Neural cell (in vitro differentiated cells): ENCODE measurements at regions not wholly inside any gene's neighbourhood (a gene's known extent, or its start where the extent isn't known, plus 50 kb on each side); places are given as distances from the start of the nearest gene placed in this dataset.

Source experiments
- H2AFZ ChIP-seq: fragments of 200-600, 300-800 bp; sonication (generic), shearing (Covaris generic); 2 replicates; pipeline ENCODE4 v1.6.0; 2014; ENCODE audit warnings: low read depth, mild to moderate bottlenecking, antibody characterized with exemption, low read length, moderate library complexity
- H3F3A ChIP-seq: fragments of 200-600 bp; shearing (Covaris generic); 2 replicates; pipeline ENCODE4 v1.6.1; 2016; ENCODE audit warnings: mild to moderate bottlenecking, moderate library complexity, mixed read lengths, antibody characterized with exemption, low read length; ENCODE audit not compliant: insufficient read depth, poor library complexity, severe bottlenecking
- H3K27ac ChIP-seq: fragments of 200-600, 300-800 bp; sonication (generic), shearing (Covaris generic); 2 replicates; pipeline ENCODE4 v1.5.1; 2014; ENCODE audit warnings: mild to moderate bottlenecking, low read length, moderate library complexity
- H3K27me3 ChIP-seq: fragments of 300-800, 200-600 bp; sonication (generic), shearing (Covaris generic); 2 replicates; pipeline ENCODE4 v1.6.0; 2014; ENCODE audit warnings: mild to moderate bottlenecking, low read depth, low read length, moderate library complexity; ENCODE audit not compliant: insufficient read depth
- H3K36me3 ChIP-seq: fragments of 300-800, 200-600 bp; sonication (generic), shearing (Covaris generic); 2 replicates; pipeline ENCODE4 v1.5.1; 2014; ENCODE audit warnings: mild to moderate bottlenecking, antibody characterized with exemption, low read length, moderate library complexity; ENCODE audit not compliant: insufficient read depth
- H3K4me2 ChIP-seq: fragments of 300-800, 200-600 bp; sonication (generic), shearing (Covaris generic); 2 replicates; pipeline ENCODE4 v1.6.0; 2014; ENCODE audit warnings: mild to moderate bottlenecking, low read length
- H3K4me3 ChIP-seq: fragments of 300-800, 200-600 bp; sonication (generic), shearing (Covaris generic); 2 replicates; pipeline ENCODE4 v1.5.1; 2014; ENCODE audit warnings: mild to moderate bottlenecking, low read length, moderate library complexity
- H3K79me2 ChIP-seq: fragments of 200-600 bp; shearing (Covaris generic); replicated peaks from 2 replicates; pipeline ENCODE4 v1.6.0; 2014; ENCODE audit warnings: mild to moderate bottlenecking, low read length, moderate library complexity; ENCODE audit not compliant: insufficient read depth
- H3K9ac ChIP-seq: fragments of 300-800, 200-600 bp; sonication (generic), shearing (Covaris generic); 2 replicates; pipeline ENCODE4 v1.6.1; 2016; ENCODE audit warnings: mild to moderate bottlenecking, low read length, mixed read lengths
- H3K9me2 ChIP-seq: fragments of 200-600 bp; shearing (Covaris generic); 2 replicates; pipeline ENCODE4 v1.6.1; 2016; ENCODE audit warnings: mild to moderate bottlenecking, low read length, mixed read lengths; ENCODE audit not compliant: insufficient read depth
- H3K9me3 ChIP-seq: fragments of 200-600, 300-800 bp; sonication (generic), shearing (Covaris generic); 2 replicates; pipeline ENCODE4 v1.6.1; 2016; ENCODE audit warnings: mild to moderate bottlenecking, mixed run types, low read length, moderate library complexity, mixed read lengths
- H4K20me1 ChIP-seq: fragments of 200-600 bp; shearing (Covaris generic); 2 replicates; pipeline ENCODE4 v1.6.1; 2016; ENCODE audit warnings: mild to moderate bottlenecking, mixed run types; ENCODE audit not compliant: insufficient read depth
- EP300 ChIP-seq: fragments of 450-650 bp; conservative IDR thresholded peaks from 2 replicates; pipeline ENCODE4 v1.6.1; 2014; ENCODE audit warnings: antibody characterized with exemption, mild to moderate bottlenecking, moderate library complexity; ENCODE audit not compliant: poor library complexity, severe bottlenecking
- EZH2 ChIP-seq: fragments of 200-600, 300-800 bp; shearing (Covaris generic), sonication (generic); IDR thresholded peaks from 2 replicates; pipeline ENCODE4 v1.6.1; 2014; ENCODE audit warnings: antibody characterized with exemption, low read length, borderline replicate concordance, mild to moderate bottlenecking; ENCODE audit not compliant: insufficient read depth, poor library complexity, severe bottlenecking
- MXI1 ChIP-seq: fragments of 450-650 bp; conservative IDR thresholded peaks from 2 replicates; pipeline ENCODE4 v1.6.1; 2014; ENCODE audit warnings: antibody characterized with exemption, mild to moderate bottlenecking; ENCODE audit not compliant: poor library complexity, severe bottlenecking
- POLR2AphosphoS5 ChIP-seq: IDR thresholded peaks from 2 replicates; pipeline ENCODE4 v1.6.1; 2012
- RAD21 ChIP-seq: fragments of 450-650 bp; conservative IDR thresholded peaks from 2 replicates; pipeline ENCODE4 v1.6.1; 2014; ENCODE audit warnings: antibody characterized with exemption, mild to moderate bottlenecking, moderate library complexity
- SMC3 ChIP-seq: fragments of 450-650 bp; conservative IDR thresholded peaks from 2 replicates; pipeline ENCODE4 v1.6.1; 2014; ENCODE audit warnings: antibody characterized with exemption, mild to moderate bottlenecking, moderate library complexity; ENCODE audit not compliant: poor library complexity
- TAF1 ChIP-seq: IDR thresholded peaks from 2 replicates; pipeline ENCODE4 v1.6.1; 2012; ENCODE audit warnings: low read depth
- TF ChIP-seq, protein P1 (sequence below): IDR thresholded peaks from 2 replicates; pipeline ENCODE4 v1.6.1; 2012; ENCODE audit warnings: borderline replicate concordance
- TF ChIP-seq, protein P2 (sequence below): fragments of 450-650 bp; IDR thresholded peaks from 2 replicates; pipeline ENCODE4 v1.5.1; 2014; ENCODE audit warnings: antibody characterized with exemption, mild to moderate bottlenecking, moderate library complexity; ENCODE audit not compliant: poor library complexity, severe bottlenecking

DNA sequence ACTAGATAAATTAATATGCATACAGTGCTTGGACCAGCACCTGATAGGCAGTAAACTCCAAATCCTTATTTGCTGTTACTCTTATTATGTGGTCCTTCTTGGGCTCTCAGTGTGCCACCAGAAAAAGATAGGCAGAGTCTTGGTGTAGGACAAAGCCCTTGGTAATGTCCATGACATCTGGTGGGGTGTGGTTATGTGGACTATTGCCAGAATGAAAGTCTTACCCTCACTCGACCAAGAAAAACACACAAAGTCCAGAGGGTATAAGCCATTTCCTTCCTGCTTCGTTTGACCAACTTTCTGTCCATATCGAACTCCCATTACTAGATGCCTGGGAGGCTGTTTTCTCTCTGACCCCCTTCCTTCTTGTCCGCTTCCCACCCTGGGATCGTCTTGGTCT is 140.9 kb downstream of the UTP18 start:
- H3K9me3 ChIP-seq, result no peaks in the 10 kb centered on the region
- no peak overlapping the region for H3K27ac ChIP-seq
- TF ChIP-seq POLR2AphosphoS5 (no peak), MXI1 (no peak), EP300 (no peak), SMC3 (no peak), RAD21 (no peak), EZH2 (no peak), TAF1 (no peak)
- TF ChIP-seq, protein P1, sequence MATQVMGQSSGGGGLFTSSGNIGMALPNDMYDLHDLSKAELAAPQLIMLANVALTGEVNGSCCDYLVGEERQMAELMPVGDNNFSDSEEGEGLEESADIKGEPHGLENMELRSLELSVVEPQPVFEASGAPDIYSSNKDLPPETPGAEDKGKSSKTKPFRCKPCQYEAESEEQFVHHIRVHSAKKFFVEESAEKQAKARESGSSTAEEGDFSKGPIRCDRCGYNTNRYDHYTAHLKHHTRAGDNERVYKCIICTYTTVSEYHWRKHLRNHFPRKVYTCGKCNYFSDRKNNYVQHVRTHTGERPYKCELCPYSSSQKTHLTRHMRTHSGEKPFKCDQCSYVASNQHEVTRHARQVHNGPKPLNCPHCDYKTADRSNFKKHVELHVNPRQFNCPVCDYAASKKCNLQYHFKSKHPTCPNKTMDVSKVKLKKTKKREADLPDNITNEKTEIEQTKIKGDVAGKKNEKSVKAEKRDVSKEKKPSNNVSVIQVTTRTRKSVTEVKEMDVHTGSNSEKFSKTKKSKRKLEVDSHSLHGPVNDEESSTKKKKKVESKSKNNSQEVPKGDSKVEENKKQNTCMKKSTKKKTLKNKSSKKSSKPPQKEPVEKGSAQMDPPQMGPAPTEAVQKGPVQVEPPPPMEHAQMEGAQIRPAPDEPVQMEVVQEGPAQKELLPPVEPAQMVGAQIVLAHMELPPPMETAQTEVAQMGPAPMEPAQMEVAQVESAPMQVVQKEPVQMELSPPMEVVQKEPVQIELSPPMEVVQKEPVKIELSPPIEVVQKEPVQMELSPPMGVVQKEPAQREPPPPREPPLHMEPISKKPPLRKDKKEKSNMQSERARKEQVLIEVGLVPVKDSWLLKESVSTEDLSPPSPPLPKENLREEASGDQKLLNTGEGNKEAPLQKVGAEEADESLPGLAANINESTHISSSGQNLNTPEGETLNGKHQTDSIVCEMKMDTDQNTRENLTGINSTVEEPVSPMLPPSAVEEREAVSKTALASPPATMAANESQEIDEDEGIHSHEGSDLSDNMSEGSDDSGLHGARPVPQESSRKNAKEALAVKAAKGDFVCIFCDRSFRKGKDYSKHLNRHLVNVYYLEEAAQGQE, result no peak
- TF ChIP-seq, protein P2, sequence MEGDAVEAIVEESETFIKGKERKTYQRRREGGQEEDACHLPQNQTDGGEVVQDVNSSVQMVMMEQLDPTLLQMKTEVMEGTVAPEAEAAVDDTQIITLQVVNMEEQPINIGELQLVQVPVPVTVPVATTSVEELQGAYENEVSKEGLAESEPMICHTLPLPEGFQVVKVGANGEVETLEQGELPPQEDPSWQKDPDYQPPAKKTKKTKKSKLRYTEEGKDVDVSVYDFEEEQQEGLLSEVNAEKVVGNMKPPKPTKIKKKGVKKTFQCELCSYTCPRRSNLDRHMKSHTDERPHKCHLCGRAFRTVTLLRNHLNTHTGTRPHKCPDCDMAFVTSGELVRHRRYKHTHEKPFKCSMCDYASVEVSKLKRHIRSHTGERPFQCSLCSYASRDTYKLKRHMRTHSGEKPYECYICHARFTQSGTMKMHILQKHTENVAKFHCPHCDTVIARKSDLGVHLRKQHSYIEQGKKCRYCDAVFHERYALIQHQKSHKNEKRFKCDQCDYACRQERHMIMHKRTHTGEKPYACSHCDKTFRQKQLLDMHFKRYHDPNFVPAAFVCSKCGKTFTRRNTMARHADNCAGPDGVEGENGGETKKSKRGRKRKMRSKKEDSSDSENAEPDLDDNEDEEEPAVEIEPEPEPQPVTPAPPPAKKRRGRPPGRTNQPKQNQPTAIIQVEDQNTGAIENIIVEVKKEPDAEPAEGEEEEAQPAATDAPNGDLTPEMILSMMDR, result no peak
- H3K36me3 ChIP-seq, result no peaks in the 10 kb centered on the region
- H2AFZ ChIP-seq, result no peak overlapping the region
- H4K20me1 ChIP-seq, result no peaks in the 10 kb centered on the region
- no peaks in the 10 kb centered on the region for H3K79me2 ChIP-seq
- H3K4me3 ChIP-seq, result no peak overlapping the region
- H3K9me2 ChIP-seq, result no peaks in the 10 kb centered on the region
- no peaks in the 10 kb centered on the region for H3K27me3 ChIP-seq
- no peak overlapping the region for H3K9ac ChIP-seq
- H3F3A ChIP-seq, result no peaks in the 10 kb centered on the region
- no peak overlapping the region for H3K4me2 ChIP-seq

DNA sequence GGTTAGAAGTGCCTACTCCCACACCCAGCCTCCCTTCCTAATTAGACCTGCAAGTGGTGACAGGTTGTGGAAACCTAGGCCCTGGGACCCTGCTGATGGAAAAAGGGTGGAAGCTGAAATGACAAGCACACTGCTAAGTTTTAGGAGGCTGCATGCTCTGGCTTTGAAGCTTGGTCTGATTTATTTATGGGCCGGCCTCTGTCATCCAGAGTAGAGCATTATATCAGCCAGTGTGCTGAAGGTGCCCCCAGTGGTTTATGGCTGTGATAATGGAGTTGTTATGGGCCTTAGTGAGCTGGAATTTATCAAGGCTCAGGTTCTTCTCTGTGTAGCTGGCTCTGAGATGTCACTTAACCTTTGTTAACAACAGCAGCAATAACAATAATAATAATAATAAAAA is 142.6 kb downstream of the UTP18 start:
- Histone ChIP-seq H3K27ac (no peak overlapping the region), H3K9me2 (no peaks in the 10 kb centered on the region), H3K4me3 (no peak overlapping the region), H3K36me3 (no peaks in the 10 kb centered on the region), H2AFZ (no peak overlapping the region), H3K79me2 (no peaks in the 10 kb centered on the region), H3F3A (no peaks in the 10 kb centered on the region), H3K9me3 (no peaks in the 10 kb centered on the region), H3K27me3 (no peaks in the 10 kb centered on the region), H3K9ac (no peak overlapping the region), H3K4me2 (no peak overlapping the region), H4K20me1 (no peaks in the 10 kb centered on the region)
- TF ChIP-seq EP300, result no peak
- TF ChIP-seq, protein P1, result no peak
- TF ChIP-seq POLR2AphosphoS5, result no peak
- no peak for TF ChIP-seq TAF1
- no peak for TF ChIP-seq RAD21
- no peak for TF ChIP-seq MXI1
- TF ChIP-seq EZH2, result no peak
- no peak for TF ChIP-seq SMC3
- TF ChIP-seq, protein P2, result no peak
